Fibroblast of mammary gland (primary cell): ENCODE measurements at regions not wholly inside any gene's neighbourhood (a gene's known extent, or its start where the extent isn't known, plus 50 kb on each side); places are given as distances from the start of the nearest gene placed in this dataset.
A peak's percentile ranks its signal among the peaks of the same experiment; 100 is the strongest.

Experiments
- DNase-seq: peaks from one replicate; pipeline ENCODE4 v3.0.0-alpha.2; 2010; ENCODE audit warnings: low read depth
- H3K4me3 ChIP-seq: 2 replicates; pipeline ENCODE4 v1.5.1; 2011; ENCODE audit warnings: low read depth, mild to moderate bottlenecking, low read length, moderate library complexity; ENCODE audit not compliant: control insufficient read depth
- CTCF ChIP-seq: conservative IDR thresholded peaks from 2 replicates; pipeline ENCODE4 v1.5.1; 2011; ENCODE audit warnings: low read depth, low read length, inconsistent platforms; ENCODE audit not compliant: control insufficient read depth, insufficient read depth

GRCh38 chr6:47126647-47127391 lies 84.7 kb upstream of the ADGRF1 start:
- H3K4me3 ChIP-seq, result no peak overlapping the region
- TF ChIP-seq CTCF, result no peak
- peak; percentile 25 for DNase-seq

- DNase-seq, result no peak
- H3K4me3 ChIP-seq, result no peak overlapping the region
- no peak for TF ChIP-seq CTCF
Observed at GRCh38 chr6:47118611-47119010, 76.5 kb upstream of the ADGRF1 start.

- no peak for TF ChIP-seq CTCF
- DNase-seq, result no peak
- H3K4me3 ChIP-seq, result no peak overlapping the region
Observed at GRCh38 chr6:47117314-47117713, 75.2 kb upstream of the ADGRF1 start.

GRCh38 chr6:47116606-47117005 lies 74.5 kb upstream of the ADGRF1 start:
- no peak for TF ChIP-seq CTCF
- DNase-seq, result no peak
- H3K4me3 ChIP-seq, result no peak overlapping the region

GRCh38 chr6:47116086-47116485 lies 74.0 kb upstream of the ADGRF1 start:
- TF ChIP-seq CTCF, result no peak
- no peak for DNase-seq
- no peak overlapping the region for H3K4me3 ChIP-seq

GRCh38 chr6:47114460-47114859 lies 72.3 kb upstream of the ADGRF1 start:
- H3K4me3 ChIP-seq, result no peak overlapping the region
- TF ChIP-seq CTCF, result no peak
- DNase-seq, result no peak
